D721Med (cell line): ENCODE measurements at regions not wholly inside any gene's neighbourhood (a gene's known extent, or its start where the extent isn't known, plus 50 kb on each side); places are given as distances from the start of the nearest gene placed in this dataset.

Experiments
- DNase-seq: peaks from one replicate; pipeline ENCODE4 v3.0.0; 2011; ENCODE audit warnings: low spot score; ENCODE audit not compliant: insufficient read length
- FAIRE-seq: peaks from 2 replicates; lab custom pipeline; 2011; peaks lifted over from hg19 to GRCh38; lab: Jason Lieb, UNC
- TF ChIP-seq, protein P1 (sequence below): IDR thresholded peaks from 2 replicates; pipeline ENCODE4 v1.5.1; 2012; ENCODE audit warnings: mild to moderate bottlenecking, control low read depth; ENCODE audit not compliant: insufficient read depth; ENCODE audit errors: missing control alignments

DNA sequence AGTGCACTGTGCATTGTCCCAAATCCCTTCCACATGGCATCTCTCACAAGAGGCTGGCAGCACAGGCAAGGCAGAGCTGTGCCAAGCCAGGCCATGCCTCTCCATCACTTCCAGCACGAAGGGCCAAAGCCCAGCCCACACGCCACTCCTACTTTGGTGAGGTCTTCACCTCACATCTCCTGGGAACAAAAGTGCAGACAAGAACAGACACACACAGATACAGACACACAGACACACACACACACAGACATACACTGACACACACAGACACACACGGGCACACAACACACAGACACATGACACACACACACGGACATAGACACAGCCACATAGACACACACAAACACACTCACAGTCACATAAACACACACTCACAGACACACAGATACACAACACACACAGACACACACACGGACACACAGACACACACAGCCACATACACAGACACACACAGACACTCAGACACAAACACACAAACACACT is 233.3 kb downstream of the UACA start:
- FAIRE-seq, result no peak
- no peak for DNase-seq

DNA sequence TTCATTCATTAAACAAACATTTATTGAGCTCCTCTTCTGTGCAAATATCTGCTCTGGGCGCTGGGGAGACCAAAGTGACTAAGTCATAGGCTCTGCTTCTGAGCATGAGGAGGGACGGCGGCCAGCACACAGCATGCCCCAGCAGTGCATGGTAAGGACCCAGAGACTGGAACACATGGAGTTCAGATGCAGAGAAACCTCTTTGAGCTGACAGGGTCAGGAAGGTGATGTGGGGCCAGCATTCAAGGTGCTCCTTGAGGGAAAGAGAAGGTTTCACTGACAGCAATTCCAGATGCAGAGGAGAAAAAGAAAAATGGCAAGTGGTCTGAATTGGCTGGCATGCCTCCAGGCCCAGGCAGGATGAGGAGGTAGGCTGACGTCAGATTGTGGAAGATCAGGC is 234.5 kb downstream of the UACA start:
- TF ChIP-seq, protein P1, sequence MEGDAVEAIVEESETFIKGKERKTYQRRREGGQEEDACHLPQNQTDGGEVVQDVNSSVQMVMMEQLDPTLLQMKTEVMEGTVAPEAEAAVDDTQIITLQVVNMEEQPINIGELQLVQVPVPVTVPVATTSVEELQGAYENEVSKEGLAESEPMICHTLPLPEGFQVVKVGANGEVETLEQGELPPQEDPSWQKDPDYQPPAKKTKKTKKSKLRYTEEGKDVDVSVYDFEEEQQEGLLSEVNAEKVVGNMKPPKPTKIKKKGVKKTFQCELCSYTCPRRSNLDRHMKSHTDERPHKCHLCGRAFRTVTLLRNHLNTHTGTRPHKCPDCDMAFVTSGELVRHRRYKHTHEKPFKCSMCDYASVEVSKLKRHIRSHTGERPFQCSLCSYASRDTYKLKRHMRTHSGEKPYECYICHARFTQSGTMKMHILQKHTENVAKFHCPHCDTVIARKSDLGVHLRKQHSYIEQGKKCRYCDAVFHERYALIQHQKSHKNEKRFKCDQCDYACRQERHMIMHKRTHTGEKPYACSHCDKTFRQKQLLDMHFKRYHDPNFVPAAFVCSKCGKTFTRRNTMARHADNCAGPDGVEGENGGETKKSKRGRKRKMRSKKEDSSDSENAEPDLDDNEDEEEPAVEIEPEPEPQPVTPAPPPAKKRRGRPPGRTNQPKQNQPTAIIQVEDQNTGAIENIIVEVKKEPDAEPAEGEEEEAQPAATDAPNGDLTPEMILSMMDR, result no peak
- DNase-seq (no peak), FAIRE-seq (no peak)

More for the DNA sequence above, 233.3 kb downstream of the UACA start:
- TF ChIP-seq, protein P1, result no peak

DNA sequence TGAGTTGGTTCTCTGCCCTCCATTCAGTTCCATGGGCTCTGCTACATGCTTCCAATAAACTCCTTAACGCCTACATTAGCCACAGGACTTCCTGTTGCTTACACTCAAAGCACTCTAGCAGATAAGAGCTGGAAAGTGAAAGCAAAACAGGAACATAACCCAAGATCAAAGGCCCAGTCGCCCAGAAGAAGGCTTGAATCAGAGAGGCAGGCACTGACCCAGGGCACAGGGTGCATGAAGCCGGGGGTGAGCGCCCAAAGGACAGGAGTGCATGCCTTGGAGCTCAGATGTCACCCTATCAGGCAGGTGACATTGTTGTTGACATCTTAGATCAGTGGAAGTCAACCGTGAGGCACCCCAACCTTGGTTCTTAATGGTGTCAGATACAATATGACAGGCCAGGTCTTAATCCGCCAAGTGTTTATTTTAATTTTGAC is 235.1 kb downstream of the UACA start:
- TF ChIP-seq, protein P1, result no peak
- DNase-seq (no peak), FAIRE-seq (no peak)

DNA sequence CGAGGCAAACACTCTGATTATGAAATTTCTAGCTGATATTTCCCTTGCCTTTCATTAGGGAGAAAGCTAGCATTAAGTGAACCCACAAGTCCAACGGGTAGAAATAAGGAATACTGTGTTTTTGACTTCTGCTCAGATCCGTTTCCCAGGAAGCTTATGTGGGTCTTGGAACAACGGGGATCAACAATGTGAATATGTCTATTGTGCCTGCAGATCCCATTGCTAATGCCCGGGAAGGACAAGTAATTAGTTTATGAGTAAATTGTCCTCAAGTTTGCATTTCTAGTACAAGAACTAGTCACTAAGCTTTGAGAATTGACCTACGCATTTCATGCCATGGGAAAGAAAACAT is 236.4 kb downstream of the UACA start:
- no peak for FAIRE-seq
- no peak for DNase-seq
- TF ChIP-seq, protein P1, result no peak

DNA sequence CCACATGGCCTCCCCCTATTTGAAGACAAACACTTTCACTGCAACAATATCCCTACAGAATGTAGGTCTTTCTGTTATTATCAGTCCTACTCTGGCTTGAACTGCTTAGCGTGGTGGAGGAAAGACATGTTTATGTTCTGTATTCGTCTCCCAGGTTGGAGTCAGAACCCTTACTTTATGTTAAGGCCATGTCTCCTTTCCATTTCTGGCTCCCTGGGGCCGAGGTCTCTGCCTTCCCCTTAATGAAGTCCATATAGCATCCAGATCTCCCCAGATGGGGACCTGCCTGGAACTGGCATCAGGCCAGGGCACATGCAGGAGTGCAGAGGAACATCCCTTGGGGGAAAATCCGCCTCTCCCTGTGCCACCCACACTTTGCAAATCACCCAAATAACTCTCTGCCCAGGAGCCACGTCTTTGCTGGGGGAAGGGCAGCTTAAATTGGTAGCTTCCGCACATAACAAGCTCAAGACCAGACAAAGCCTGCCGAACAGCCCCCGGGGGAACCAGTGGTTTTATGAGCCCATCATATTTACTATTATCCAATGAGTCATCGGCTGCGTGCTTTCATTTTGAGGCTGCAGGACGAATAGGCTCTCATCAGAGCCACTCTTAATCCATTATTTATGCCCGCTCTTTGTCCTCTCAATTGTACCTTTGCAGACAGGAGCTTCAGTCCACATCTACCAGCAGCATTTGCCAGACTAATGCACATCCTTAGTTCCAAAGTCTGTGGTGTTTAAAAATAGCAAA is 237.0 kb downstream of the UACA start:
- TF ChIP-seq, protein P1, result no peak
- FAIRE-seq (no peak), DNase-seq (no peak)

DNA sequence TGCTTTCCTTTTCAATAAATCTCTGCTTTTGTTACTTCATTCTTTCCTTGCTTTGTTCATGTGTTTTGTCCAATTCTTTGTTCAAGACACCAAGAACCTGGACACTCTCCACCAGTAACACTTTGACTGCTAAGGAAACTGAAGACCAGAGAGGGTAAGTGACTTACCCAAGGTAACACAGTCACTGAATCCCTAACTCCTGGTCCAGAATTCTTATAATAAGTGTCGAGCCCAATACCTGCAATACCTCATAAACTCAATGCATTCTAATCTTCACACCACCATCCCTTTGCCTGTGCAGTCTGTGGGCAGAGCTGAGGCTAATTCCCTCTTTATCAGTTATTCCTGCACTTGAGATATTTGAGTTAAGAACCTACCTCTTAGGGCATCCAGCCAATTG is 237.8 kb downstream of the UACA start:
- TF ChIP-seq, protein P1, result no peak
- FAIRE-seq (no peak), DNase-seq (no peak)

DNA sequence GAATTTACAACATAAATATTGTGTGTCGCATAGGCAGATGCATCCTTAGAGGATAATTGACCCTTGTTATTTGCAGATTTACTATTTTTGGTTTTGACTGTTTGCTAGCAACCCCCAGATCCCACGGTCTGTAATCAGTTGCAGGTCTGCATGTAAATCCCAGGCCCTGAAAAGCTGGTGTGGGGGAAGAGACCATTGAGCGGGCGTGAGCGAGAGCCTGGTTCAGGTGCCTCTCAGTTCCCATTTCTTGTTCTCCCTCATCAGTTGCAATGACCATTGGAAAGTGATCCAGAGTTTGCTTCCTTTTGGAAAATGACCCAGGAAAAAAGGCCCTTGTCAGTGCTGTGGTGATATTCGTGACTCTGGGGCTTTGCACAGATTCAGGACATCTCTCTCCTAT is 238.9 kb downstream of the UACA start:
- DNase-seq (no peak), FAIRE-seq (no peak)
- TF ChIP-seq, protein P1, result no peak
